Bronchial epithelial cell (primary cell): ENCODE measurements at regions not wholly inside any gene's neighbourhood (a gene's known extent, or its start where the extent isn't known, plus 50 kb on each side); places are given as distances from the start of the nearest gene placed in this dataset.

Experiments
- DNase-seq: peaks from one replicate; pipeline ENCODE4 v3.0.0-alpha.2; 2010; ENCODE audit warnings: low read depth
- FAIRE-seq: peaks from 2 replicates; lab custom pipeline; 2011; peaks lifted over from hg19 to GRCh38; lab: Jason Lieb, UNC
- H3K27me3 ChIP-seq: 2 replicates; pipeline ENCODE4 v1.5.1; 2011; ENCODE audit warnings: low read length; ENCODE audit not compliant: control insufficient read depth, insufficient read depth
- H3K36me3 ChIP-seq: 2 replicates; pipeline ENCODE4 v1.5.1; 2011; ENCODE audit warnings: low read length; ENCODE audit not compliant: control insufficient read depth, insufficient read depth
- H3K4me3 ChIP-seq: 2 replicates; pipeline ENCODE4 v1.5.1; 2011; ENCODE audit warnings: mild to moderate bottlenecking, low read depth, low read length, control low read depth
- CTCF ChIP-seq: IDR thresholded peaks from 2 replicates; pipeline ENCODE4 v1.5.1; 2011; ENCODE audit warnings: mild to moderate bottlenecking, moderate library complexity, low read length, control low read depth, inconsistent platforms; ENCODE audit not compliant: insufficient read depth, severe bottlenecking

- H3K4me3 ChIP-seq: no peak overlapping the region
- no peaks in the 10 kb centered on the region for H3K36me3 ChIP-seq
- no peak for DNase-seq
- no peaks in the 10 kb centered on the region for H3K27me3 ChIP-seq
- no peak for TF ChIP-seq CTCF
- no peak for FAIRE-seq
Measured at GRCh38 chr2:6771634-6772611, 93.8 kb downstream of the CMPK2 start.

- DNase-seq: no peak
- TF ChIP-seq CTCF: peak; percentile 89
- H3K27me3 ChIP-seq: no peaks in the 10 kb centered on the region
- H3K36me3 ChIP-seq: no peaks in the 10 kb centered on the region
- no peak overlapping the region for H3K4me3 ChIP-seq
- no peak for FAIRE-seq
Measured at GRCh38 chr2:6773007-6773693, 92.6 kb downstream of the CMPK2 start.

GRCh38 chr2:6773694-6774044, 92.0 kb downstream of the CMPK2 start:
- H3K4me3 ChIP-seq: no peak overlapping the region
- H3K36me3 ChIP-seq: no peaks in the 10 kb centered on the region
- no peak for DNase-seq
- no peak for FAIRE-seq
- no peak for TF ChIP-seq CTCF
- no peaks in the 10 kb centered on the region for H3K27me3 ChIP-seq

- no peak for DNase-seq
- no peak overlapping the region for H3K4me3 ChIP-seq
- no peak for TF ChIP-seq CTCF
- FAIRE-seq: no peak
- H3K36me3 ChIP-seq: no peaks in the 10 kb centered on the region
- no peaks in the 10 kb centered on the region for H3K27me3 ChIP-seq
Measured at GRCh38 chr2:6776125-6776524, 89.6 kb downstream of the CMPK2 start.

GRCh38 chr2:6777626-6778025, 88.1 kb downstream of the CMPK2 start:
- H3K36me3 ChIP-seq: no peaks in the 10 kb centered on the region
- DNase-seq (no peak), FAIRE-seq (no peak)
- H3K4me3 ChIP-seq: no peak overlapping the region
- H3K27me3 ChIP-seq: no peaks in the 10 kb centered on the region
- TF ChIP-seq CTCF: no peak
